T-helper 17 cell (primary cell): ENCODE measurements at regions not wholly inside any gene's neighbourhood (a gene's known extent, or its start where the extent isn't known, plus 50 kb on each side); places are given as distances from the start of the nearest gene placed in this dataset.

Experiments used
- ATAC-seq: fragments of 150-1000 bp; cut with Tn5 transposase; 2 replicates; pipeline ENCODE4 v1.10.0; 2021; ENCODE audit warnings: mild to moderate bottlenecking, moderate library complexity
- DNase-seq, 3 donors: peaks; one replicate each; pipeline versions ENCODE4 v3.0.0 to v3.0.0-alpha.2; 2020 to 2021
- H3K9me3 ChIP-seq: one replicate; pipeline ENCODE4 v1.7.0; 2013; ENCODE audit warnings: low read length, mild to moderate bottlenecking; ENCODE audit not compliant: control insufficient read depth, poor library complexity, severe bottlenecking
- H3K27ac Mint-ChIP-seq: one replicate; pipeline ENCODE4 v1.8.0; 2022; ENCODE audit warnings: mild to moderate bottlenecking, moderate library complexity, mixed read lengths
- H3K27me3 Mint-ChIP-seq: one replicate; pipeline ENCODE4 v1.8.0; 2022; ENCODE audit warnings: mixed read lengths
- H3K36me3 Mint-ChIP-seq: one replicate; pipeline ENCODE4 v1.8.0; 2022; ENCODE audit warnings: low read depth, mixed read lengths
- H3K4me1 Mint-ChIP-seq: one replicate; pipeline ENCODE4 v1.8.0; 2022; ENCODE audit warnings: mild to moderate bottlenecking, mixed read lengths
- H3K4me3 Mint-ChIP-seq: one replicate; pipeline ENCODE4 v1.8.0; 2022; ENCODE audit warnings: mild to moderate bottlenecking, moderate library complexity, mixed read lengths

GRCh38 chr22:48053486-48053885 lies 1291.0 kb downstream of the TBC1D22A start:
- H3K4me3 Mint-ChIP-seq: no peak overlapping the region
- H3K27ac Mint-ChIP-seq: no peak overlapping the region
- no peaks in the 10 kb centered on the region for H3K4me1 Mint-ChIP-seq

GRCh38 chr22:48052621-48052890 lies 1290.1 kb downstream of the TBC1D22A start:
- ATAC-seq (no peak), DNase-seq (no peak)
- Mint-ChIP-seq H3K27me3 (peaks cover 25% of the 10 kb centered on the region), H3K36me3 (peaks cover 2% of the 10 kb centered on the region), H3K4me1 (no peaks in the 10 kb centered on the region), H3K27ac (no peak overlapping the region), H3K4me3 (no peak overlapping the region)
- H3K9me3 ChIP-seq: no peaks in the 10 kb centered on the region

More at GRCh38 chr22:48053486-48053885, 1291.0 kb downstream of the TBC1D22A start:
- peaks cover 2% of the 10 kb centered on the region for H3K36me3 Mint-ChIP-seq
- DNase-seq: no peak
- H3K27me3 Mint-ChIP-seq: peaks cover 24% of the 10 kb centered on the region
- no peak for ATAC-seq
- no peaks in the 10 kb centered on the region for H3K9me3 ChIP-seq

- Mint-ChIP-seq H3K4me3 (no peak overlapping the region), H3K4me1 (no peaks in the 10 kb centered on the region), H3K27ac (no peak overlapping the region), H3K36me3 (peaks cover 2% of the 10 kb centered on the region), H3K27me3 (peaks cover 19% of the 10 kb centered on the region)
- H3K9me3 ChIP-seq: no peaks in the 10 kb centered on the region
- no peak for DNase-seq
- no peak for ATAC-seq
Observed at GRCh38 chr22:48051796-48052620, 1289.6 kb downstream of the TBC1D22A start.

GRCh38 chr22:48050836-48051235 lies 1288.4 kb downstream of the TBC1D22A start:
- Mint-ChIP-seq H3K27me3 (peaks cover 24% of the 10 kb centered on the region), H3K36me3 (no peaks in the 10 kb centered on the region), H3K27ac (no peak overlapping the region), H3K4me3 (no peak overlapping the region), H3K4me1 (no peaks in the 10 kb centered on the region)
- no peaks in the 10 kb centered on the region for H3K9me3 ChIP-seq
- ATAC-seq (no peak), DNase-seq (no peak)

GRCh38 chr22:48049116-48049515 lies 1286.7 kb downstream of the TBC1D22A start:
- H3K9me3 ChIP-seq: no peaks in the 10 kb centered on the region
- no peaks in the 10 kb centered on the region for H3K4me1 Mint-ChIP-seq
- no peak overlapping the region for H3K4me3 Mint-ChIP-seq
- DNase-seq (no peak), ATAC-seq (no peak)
- H3K27ac Mint-ChIP-seq: no peak overlapping the region
- peaks cover 24% of the 10 kb centered on the region for H3K27me3 Mint-ChIP-seq
- H3K36me3 Mint-ChIP-seq: no peaks in the 10 kb centered on the region

- H3K36me3 Mint-ChIP-seq: no peaks in the 10 kb centered on the region
- H3K4me1 Mint-ChIP-seq: no peaks in the 10 kb centered on the region
- no peaks in the 10 kb centered on the region for H3K9me3 ChIP-seq
- ATAC-seq: no peak
- peaks cover 24% of the 10 kb centered on the region for H3K27me3 Mint-ChIP-seq
- no peak overlapping the region for H3K27ac Mint-ChIP-seq
- no peak overlapping the region for H3K4me3 Mint-ChIP-seq
- no peak for DNase-seq
Observed at GRCh38 chr22:48047722-48048500, 1285.5 kb downstream of the TBC1D22A start.

GRCh38 chr22:48045369-48045768 lies 1282.9 kb downstream of the TBC1D22A start:
- Mint-ChIP-seq H3K36me3 (no peaks in the 10 kb centered on the region), H3K4me1 (no peaks in the 10 kb centered on the region), H3K27ac (no peak overlapping the region), H3K4me3 (no peak overlapping the region), H3K27me3 (peaks cover 38% of the 10 kb centered on the region)
- no peaks in the 10 kb centered on the region for H3K9me3 ChIP-seq
- ATAC-seq (no peak), DNase-seq (no peak)

- ATAC-seq (no peak), DNase-seq (no peak)
- no peaks in the 10 kb centered on the region for H3K9me3 ChIP-seq
- Mint-ChIP-seq H3K36me3 (no peaks in the 10 kb centered on the region), H3K27ac (no peak overlapping the region), H3K27me3 (peaks cover 33% of the 10 kb centered on the region), H3K4me3 (no peak overlapping the region), H3K4me1 (no peaks in the 10 kb centered on the region)
Observed at GRCh38 chr22:48044487-48045060, 1282.1 kb downstream of the TBC1D22A start.

- H3K27me3 Mint-ChIP-seq: peaks cover 29% of the 10 kb centered on the region
- H3K9me3 ChIP-seq: no peaks in the 10 kb centered on the region
- DNase-seq (no peak), ATAC-seq (no peak)
- H3K4me1 Mint-ChIP-seq: no peaks in the 10 kb centered on the region
- H3K36me3 Mint-ChIP-seq: no peaks in the 10 kb centered on the region
- H3K4me3 Mint-ChIP-seq: no peak overlapping the region
- no peak overlapping the region for H3K27ac Mint-ChIP-seq
Observed at GRCh38 chr22:48043581-48043980, 1281.1 kb downstream of the TBC1D22A start.

- Mint-ChIP-seq H3K4me3 (no peak overlapping the region), H3K36me3 (no peaks in the 10 kb centered on the region)
- no peak for ATAC-seq
Observed at GRCh38 chr22:48042621-48043395, 1280.4 kb downstream of the TBC1D22A start.

GRCh38 chr22:48039326-48039725 lies 1276.9 kb downstream of the TBC1D22A start:
- no peak overlapping the region for H3K4me3 Mint-ChIP-seq
- no peaks in the 10 kb centered on the region for H3K9me3 ChIP-seq
- H3K27ac Mint-ChIP-seq: no peak overlapping the region
- H3K27me3 Mint-ChIP-seq: peaks cover 29% of the 10 kb centered on the region
- H3K36me3 Mint-ChIP-seq: no peaks in the 10 kb centered on the region
- DNase-seq: no peak
- H3K4me1 Mint-ChIP-seq: no peaks in the 10 kb centered on the region
- ATAC-seq: no peak

More at GRCh38 chr22:48042621-48043395, 1280.4 kb downstream of the TBC1D22A start:
- H3K9me3 ChIP-seq: no peaks in the 10 kb centered on the region
- H3K27ac Mint-ChIP-seq: no peak overlapping the region
- no peak for DNase-seq
- H3K4me1 Mint-ChIP-seq: no peaks in the 10 kb centered on the region
- H3K27me3 Mint-ChIP-seq: peaks cover 23% of the 10 kb centered on the region

- H3K27me3 Mint-ChIP-seq: peaks cover 29% of the 10 kb centered on the region
- H3K4me3 Mint-ChIP-seq: no peak overlapping the region
- ATAC-seq (no peak), DNase-seq (no peak)
- no peak overlapping the region for H3K27ac Mint-ChIP-seq
- no peaks in the 10 kb centered on the region for H3K4me1 Mint-ChIP-seq
- H3K9me3 ChIP-seq: no peaks in the 10 kb centered on the region
- H3K36me3 Mint-ChIP-seq: no peaks in the 10 kb centered on the region
Observed at GRCh38 chr22:48037618-48038017, 1275.2 kb downstream of the TBC1D22A start.

GRCh38 chr22:48035897-48036296 lies 1273.4 kb downstream of the TBC1D22A start:
- no peaks in the 10 kb centered on the region for H3K4me1 Mint-ChIP-seq
- DNase-seq: no peak
- no peaks in the 10 kb centered on the region for H3K9me3 ChIP-seq
- no peak overlapping the region for H3K4me3 Mint-ChIP-seq
- no peak overlapping the region for H3K27ac Mint-ChIP-seq
- no peak for ATAC-seq
- no peaks in the 10 kb centered on the region for H3K36me3 Mint-ChIP-seq
- H3K27me3 Mint-ChIP-seq: peaks cover 15% of the 10 kb centered on the region
